ENCODE measurements at regions not wholly inside any gene's neighbourhood (a gene's known extent, or its start where the extent isn't known, plus 50 kb on each side); places are given as distances from the start of the nearest gene placed in this dataset.

DNA sequence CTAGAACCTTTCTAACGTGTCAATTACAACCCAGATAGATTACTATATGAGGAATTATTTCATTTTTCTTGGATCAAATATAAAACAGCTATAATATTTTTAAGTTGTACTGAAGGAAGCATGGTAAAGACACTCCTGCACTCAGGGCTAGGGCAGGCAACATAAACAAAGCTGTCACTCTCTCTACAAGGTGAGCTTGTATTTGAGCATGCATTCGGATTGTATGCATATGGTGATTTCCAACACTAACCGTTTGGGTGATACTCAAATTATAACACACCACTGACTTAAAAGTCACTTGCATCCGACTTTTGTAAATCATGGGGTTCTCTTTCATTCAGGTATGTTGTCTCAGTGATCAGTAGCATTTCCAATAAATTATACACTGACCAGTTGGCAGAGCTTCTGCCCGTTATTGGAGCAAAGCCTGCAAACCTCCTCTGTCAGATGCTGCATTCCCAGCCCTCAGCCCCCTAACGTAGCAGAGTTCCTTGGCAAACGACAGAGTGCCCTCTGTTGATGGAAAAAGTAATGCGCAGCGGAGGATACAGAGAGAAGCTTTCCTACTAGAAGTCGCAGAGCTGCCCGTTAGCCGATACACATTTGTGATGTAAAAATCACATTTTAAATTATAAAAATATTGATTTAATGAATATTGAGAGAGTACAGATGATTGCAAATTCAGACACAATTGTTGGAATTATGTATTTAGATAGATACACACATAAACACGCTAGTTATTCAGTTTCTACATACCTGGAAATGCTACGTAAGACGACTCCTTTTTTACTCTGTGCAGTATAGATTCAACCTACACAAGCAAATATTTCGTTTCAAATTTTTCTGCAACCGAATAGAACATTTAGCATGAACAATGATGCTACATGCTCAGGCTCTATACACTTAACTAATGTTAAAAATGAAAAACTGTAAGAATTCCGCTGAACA lies 173.9 kb upstream of the SP4 start:
- DNase-seq: peak; percentile 23

DNA sequence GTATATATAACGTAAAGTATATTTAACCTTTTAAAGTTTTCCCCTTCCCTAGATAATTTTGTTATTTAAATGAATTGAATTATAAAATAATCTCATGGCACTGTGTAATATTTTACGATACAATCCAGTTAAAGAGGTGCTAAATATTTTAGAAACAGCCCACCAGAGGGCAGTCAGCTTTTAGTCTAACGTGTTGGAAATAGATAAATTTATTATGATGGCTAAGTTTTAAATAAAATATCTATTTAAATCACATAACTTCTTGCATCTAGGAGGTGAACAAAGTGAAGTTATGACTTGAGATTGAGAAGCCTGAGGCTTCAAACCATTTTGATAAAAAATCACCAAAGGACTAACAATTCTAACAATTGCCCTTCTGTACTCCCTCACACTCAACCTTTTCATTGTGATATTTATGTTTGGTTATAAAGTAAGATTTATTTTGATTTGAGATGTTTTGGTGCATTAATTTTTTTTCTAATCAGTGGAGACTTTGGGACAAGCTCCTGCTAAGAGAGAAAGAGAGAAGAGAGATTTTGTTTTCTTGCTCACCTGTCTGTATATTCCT lies 171.5 kb upstream of the SP4 start:
- DNase-seq: peak; percentile 16

DNA sequence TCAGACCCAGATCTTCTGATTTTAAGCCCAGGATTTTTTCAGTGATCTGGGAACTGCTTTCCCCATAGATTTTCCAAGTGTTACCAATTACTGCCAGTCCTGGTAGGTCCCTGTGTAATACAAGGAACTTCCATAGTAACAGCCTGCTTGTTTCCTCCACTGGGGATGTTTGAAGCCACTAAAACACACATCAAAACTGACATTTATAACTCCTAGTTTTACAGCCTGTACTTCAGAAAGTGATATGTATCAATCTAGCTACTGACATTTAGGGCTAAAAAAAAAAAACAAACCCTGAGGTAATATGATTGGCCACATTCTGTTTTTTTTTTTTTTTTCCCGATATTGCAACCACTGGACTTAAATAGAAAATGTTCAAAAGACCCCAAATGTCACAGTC lies 166.9 kb upstream of the SP4 start:
- no peak for DNase-seq

DNA sequence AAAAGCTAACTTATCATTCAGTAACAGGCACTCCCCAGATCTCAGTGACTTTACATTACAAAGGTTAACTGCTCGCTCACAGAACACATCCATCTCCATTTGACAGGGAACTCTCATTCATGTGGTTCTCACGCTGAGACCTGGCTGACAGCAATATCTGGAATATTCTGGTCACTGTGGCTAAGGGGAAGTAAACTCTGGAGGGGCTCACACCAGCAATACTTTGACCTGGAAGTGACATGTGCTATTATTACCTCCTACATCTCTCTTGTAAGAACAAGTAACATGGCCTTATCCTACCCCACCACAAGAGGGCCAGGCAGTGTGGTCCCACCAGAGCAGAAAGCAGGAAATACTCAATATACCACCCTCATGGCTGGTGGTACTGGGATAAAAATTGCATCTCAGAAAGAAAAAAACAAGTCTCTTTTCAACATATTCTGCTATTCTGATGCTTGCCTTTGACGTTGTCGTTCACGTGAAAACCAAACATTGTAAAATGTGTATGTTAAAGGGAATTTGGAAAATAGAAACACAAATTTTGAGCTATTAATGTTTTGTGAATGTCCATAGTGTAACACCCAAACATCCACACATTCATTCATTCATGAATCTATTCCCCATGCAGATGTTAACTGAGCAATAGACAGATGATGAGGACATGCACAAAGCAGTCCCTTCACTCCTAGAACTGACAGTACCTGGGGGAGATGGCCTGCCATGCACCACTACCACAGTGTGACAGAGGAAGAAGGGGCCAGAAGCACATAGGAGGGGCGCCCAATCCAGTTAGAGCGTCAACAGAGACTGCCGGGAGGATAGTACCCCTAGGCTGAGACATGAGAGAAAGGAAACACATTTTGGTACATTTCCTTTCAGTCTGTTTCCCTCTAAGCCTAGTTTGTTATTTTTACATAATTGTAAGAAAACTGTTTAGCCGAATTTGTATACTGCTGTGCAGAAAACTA lies 166.0 kb upstream of the SP4 start:
- DNase-seq: peak; percentile 25

DNA sequence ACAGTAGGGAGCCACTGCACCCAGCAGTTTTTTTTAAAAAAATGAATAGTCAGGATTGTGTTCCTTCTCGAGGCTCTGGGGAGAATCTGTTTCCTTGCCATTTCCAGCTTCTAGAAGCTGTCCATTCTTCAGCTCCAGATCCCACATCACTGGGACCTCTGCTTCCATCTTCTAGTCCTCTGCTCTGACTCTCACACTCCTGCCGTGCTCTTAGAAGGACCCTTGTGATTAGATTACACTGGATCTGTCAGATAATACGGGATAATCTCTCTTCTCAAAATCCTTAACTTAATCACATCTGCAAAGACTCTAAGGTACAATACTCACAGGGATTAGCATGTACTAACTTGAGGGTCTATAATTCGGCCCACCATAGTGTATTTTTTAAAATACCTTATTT lies 158.9 kb upstream of the SP4 start:
- DNase-seq: no peak

DNA sequence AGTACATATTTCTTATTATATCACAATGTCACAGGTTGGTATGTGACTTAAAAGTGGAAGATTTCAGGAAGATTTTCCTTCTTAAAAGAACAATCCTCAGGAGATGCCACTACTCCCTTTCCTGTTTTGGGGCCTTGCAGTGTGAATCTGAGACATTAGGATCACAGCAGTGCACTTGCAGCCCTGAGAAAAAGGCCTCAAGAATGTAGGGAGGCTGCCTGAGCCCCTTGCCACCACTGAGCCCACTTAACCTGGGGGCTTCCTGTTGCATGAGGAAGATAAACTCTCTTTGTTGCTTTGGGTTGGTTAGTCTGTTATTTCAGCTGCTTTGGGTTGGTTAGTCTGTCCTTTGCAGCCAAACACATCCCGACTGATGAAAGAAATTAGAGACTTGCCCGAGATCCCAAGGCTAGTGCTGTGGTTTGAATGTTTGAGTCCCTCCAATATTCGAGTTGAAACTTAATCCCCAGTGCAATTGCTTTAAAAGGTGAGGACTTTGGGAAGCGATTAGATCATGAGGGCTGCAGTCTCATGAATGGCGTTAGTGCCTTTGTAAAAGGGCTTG lies 151.3 kb upstream of the SP4 start:
- DNase-seq: no peak

DNA sequence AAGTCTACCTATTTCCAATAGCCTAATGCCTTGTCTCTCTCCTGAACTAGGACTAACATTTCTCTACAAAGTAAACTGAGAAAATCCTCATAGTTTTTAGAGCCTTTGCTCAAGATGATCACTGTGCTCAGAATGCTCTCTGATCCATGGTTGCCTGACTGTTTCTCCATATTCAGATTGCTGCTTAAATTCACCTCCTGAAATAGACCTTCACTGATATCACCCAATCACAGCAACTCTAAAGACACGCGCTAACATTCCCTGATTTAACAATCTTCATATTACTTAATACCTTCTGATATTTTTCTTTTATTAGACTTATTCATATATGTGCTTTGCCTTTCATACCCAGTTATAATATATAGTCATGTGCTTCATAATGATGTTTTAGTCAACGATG lies 148.9 kb upstream of the SP4 start:
- no peak for DNase-seq

DNA sequence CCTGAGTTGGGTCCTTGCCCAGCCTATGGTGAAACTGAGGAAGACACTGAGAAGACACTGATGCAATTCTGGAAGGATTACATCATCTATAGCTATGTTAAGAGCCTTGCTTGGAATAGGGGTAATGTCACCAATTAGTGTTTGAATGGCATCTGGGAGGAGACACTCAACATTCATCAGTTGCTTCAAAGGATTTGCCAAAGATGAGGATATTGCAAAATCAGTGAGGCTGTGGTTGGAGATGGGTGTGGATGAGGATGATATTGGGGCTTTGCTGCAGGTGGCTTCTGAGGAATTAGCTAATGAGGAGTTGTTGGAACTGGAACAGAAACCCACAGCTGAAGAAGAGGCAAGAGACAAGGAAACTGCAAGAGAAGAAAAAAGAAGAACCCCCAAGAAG lies 146.7 kb upstream of the SP4 start:
- DNase-seq: no peak

DNA sequence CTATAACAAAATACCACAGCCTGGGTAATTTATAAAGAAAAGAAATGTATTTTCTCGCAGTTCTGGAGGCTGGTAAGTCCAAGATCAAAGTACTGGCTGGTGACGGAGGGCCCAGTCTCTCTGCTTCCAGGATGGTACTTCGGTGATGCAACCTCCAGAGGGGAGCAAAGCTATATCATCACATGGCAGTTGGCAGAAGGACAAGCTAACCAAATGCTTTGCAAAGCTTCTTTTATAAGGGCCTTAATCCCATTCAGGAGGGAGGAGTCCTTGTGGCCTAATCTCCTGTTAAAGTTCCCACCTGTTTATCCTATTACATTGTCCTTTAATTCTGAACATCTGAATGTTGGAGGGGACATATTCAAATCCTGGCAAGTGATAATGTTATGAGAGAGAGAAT lies 134.1 kb upstream of the SP4 start:
- DNase-seq: no peak

DNA sequence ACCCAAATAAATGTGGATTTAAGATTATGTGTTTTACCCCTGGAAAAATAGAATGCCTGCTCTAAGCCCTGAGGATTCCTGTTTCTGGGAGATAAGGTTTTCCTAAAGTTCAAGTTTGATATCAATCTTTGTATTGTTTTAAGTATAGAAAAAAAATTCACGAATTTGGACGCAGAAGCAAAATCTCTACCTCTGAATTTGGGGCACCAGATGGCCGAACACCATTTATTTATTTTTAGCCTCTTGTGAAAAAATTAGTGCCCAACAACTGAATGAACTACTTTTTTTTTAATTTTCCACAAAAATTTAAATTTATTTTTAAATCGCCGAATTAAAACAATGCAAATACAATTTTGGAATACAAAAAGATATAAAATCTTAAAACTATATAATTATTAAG lies 128.1 kb upstream of the SP4 start:
- no peak for DNase-seq

DNA sequence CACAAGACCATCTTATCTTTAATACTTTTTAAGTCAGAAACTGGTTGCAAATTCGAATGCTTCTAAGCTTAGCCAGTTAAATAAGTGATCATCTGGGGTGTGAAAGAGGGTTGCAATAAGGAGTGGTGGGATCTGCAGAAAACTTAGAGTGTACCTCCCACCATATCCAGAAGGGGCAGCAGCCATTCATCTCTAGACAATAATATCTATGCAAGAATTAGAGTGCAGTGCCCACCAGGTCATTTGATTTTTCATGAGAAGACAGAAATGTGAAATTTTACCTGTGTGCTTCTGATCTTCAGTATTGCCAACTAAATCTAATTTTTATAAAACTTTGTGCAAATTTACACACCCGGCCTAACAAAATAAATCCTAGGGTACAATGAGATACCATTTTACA lies 127.2 kb upstream of the SP4 start:
- no peak for DNase-seq

DNA sequence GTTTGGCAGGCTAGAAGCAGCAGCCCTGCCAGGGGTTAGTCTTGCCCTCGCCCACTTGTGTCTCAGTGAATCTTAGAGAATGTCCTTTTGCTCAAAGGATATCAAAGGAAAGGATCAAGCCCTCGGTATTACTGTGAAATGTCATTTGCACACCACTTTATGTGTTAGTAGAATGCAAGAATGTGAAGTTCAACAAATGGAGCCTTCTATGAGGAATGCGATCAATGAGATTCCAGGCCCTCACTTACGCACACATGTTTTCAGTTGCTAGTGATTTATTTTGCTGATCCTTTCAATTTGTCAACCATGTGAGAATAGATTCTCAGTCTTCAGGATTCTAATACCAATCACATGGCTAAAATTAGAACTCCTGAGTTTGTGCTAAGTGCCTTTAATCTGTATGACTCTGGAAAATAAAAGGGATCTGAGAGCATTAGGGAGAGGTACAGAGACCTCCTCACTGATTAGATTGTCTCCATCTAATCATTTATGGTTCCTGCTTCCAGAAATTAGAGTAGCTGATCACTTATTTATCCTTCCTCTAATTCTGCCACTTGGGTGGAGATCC lies 123.0 kb upstream of the SP4 start:
- no peak for DNase-seq

DNA sequence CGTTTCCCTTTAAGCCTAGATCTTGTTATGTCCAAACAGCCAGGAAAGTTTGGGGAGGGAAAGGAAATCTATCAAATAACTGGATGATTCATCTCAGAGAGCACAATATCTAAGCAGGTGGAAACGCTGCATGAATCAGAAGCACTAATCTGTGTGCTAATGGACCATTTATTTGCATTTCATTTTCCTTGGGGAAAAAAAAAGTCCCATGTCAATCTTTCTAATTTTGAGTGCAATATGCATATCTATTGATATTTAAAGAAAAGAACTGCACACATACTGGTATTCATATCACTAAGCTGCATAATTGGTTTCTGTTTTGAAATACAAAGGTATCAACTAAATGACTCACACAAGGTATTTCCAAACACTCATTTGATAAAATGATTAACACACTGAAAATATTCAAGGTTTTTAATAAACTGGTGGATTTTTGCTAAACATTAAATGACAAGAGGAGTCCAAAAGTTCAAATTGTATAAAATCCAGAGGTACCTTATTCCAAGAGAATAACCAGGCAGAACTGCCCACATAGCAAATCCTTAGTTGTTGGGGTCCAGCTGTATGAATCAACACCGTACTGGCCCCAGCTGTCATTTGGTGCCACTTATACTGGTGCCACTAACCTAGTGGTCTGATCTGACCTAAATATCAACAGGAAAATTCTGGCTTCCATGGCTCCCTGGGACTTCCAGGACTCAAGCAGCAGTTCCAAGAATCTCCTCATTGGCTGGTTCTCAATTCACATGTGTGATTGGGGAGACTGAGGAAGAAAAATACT lies 122.2 kb upstream of the SP4 start:
- no peak for DNase-seq

DNA sequence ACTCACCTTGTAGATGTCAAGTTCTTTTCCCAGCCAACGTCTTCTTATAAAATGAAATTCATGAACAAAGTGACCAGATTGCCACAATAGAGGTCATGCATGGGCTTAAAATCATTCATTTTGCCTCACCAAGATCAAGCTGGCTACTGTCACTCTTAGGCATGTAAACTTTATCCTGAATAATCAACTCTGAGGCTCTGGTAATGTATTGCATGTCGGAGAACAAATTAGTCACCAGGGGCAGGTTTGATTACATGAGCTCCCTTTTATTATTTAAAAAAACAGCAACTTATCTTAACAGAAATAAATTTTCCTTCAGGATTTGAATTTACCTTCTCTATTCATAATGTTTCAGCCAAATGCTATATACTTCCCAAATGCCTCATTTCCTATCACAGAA lies 112.9 kb upstream of the SP4 start:
- DNase-seq: no peak

DNA sequence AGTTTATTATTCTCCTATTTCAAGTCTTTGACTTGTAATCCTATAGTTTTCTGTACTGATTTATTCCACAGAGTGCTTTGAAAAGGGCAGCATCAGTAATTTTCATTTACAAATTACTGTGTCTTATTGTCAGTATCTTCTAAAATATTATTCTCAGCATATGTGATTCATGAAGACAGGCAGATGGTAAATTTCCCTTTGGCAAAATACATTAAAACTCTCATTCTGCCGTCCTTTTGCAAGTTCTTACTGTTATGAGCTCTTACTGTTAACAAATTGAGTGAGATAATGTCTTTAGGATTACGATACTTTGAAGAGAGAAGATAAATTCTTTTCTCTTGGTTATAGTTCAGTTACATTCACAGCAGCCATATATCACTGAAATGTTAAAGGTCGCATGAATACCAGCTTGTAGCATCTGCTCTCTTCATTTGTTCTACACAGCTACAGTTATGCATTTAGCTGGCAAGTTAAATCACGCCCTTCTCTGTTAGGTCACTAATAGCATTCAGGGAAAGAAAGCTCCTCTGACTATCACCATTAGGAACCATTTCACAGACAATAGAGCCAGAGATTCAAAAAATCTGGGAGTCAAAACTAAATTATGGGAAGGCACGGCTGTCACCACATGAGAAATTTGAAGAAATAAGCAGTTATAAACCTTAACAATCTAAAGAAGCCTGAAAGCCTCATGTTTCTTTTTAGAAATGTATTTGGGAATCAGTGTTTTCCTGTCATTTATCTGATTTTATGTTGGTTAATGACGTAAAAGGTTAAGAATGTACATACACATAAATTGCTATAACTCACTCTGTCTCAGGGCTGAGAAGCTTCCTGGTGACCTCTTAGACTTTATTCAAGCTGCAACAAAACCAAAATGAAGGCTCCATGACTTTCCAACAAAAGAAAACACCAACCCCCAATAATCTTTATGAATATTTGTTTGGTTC lies 109.6 kb upstream of the SP4 start:
- DNase-seq: no peak

DNA sequence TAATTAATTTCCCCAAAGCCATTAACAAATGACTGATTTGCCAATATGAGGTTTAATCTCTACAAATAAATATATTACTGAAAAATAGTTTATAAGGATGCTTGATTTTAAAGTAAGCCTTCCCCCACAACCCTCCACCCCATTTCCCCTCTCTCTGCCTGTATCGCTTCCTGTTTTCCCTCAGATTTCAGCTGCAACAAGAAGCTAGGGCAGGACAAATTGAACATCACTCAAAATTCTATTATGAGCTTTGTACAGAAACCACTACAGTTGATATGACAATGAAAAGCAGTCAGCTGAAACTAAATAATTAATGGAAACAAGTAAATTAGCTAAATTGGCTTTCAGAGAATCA lies 109.0 kb upstream of the SP4 start:
- no peak for DNase-seq

DNA sequence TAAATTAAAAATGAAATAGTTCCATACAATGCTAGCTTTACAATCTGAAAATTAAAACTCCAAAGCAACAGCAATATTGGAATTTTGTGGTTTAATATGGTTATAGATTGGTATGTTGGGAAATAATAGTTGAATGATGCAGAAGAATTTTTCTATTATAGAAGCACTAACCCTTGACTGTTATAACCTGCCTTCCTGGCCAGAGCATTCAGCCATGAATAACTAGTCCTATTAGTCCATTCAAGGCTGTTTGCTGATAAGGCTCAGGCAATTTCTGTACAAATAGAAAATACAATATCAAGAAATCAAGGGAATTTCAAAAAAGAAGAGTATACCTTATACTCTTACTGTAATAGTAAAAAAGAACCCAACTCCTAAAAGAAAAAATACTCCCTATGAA lies 101.6 kb upstream of the SP4 start:
- no peak for DNase-seq

DNA sequence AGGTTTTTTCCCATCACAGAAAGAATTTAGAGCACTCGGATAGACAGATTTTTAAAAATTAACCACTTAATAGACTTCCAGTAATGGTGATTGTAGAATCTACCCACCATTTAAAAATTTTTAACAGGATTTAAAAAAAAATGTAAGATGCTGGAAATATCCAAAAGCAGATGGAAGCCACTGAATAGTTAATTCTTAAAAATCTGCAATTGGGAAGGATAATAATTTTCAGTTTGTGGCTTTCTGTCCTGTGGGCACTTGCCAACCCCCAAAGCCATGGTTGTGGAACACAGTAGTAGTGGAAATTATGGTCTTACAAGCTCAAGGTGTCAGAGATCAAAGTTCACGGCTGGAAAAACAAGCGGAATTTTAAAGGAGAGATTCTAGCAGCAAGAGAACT lies 101.0 kb upstream of the SP4 start:
- DNase-seq: no peak

DNA sequence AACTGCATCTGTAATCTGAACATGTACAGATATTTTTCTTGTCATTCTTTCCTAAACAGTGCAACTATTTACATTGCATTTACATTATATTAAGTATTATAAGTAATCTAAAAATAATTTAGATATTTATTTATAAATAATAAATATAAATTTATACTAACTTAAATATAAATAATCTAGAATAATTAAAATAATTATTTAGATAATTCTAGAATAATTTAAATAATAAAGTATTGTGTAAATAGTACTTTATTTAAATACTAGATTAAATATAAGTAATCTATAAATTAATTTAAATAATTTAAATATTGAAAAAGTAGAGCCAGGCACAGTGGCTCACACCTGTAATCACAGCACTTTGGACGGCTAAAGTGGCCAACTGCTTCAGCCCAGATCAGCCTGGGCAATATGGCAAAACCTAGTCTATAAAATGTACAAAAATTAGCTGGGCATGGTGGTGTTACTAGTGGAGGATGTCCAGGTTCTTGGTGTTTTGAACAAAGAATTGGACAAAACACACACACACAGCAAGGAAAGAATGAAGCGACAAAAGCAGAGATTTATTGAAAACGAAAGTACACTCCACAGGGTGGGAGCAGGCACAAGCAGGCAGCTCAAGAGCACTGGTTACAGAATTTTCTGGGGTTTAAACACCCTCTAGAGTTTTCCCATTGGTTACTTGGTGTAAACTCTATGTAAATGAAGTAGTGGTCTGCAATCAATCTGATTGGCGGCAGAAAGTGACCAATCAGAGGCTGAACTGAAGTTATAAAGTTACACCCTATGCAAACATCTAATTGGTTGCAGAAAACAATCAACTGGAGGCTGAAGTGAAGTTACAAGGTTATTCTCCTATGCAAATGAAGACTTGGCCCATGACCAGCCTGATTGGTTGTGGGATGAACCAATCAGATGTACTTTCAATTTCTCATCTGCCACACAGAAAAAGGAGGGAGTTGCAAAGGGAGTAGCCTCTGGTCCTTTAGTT lies 100.2 kb upstream of the SP4 start:
- no peak for DNase-seq
